Esophagus squamous epithelium (tissue), 5 donors: ENCODE measurements at regions not wholly inside any gene's neighbourhood (a gene's known extent, or its start where the extent isn't known, plus 50 kb on each side); places are given as distances from the start of the nearest gene placed in this dataset.
A peak's percentile ranks its signal among the peaks of the same experiment; 100 is the strongest.

Experiments used
- DNase-seq: peaks from one replicate; lab custom pipeline; 2025; lab: John Stamatoyannopoulos, UW
- H3K27ac ChIP-seq, 4 donors: fragments of 200-600 bp; sonication (generic); one replicate each; pipeline ENCODE4 v1.5.1; 2016 to 2019; ENCODE audit warnings: mild to moderate bottlenecking in 1 of 4
- H3K27me3 ChIP-seq, 4 donors: fragments of 200-600 bp; sonication (generic); 1 replicate in 3 of 4; 2 replicates in 1 of 4; pipeline versions ENCODE4 v1.5.1 to v1.6.0; 2017 to 2021; ENCODE audit warnings: antibody characterized with exemption in 1 of 4
- H3K36me3 ChIP-seq, 3 donors: fragments of 200-600 bp; sonication (generic); one replicate each; pipeline ENCODE4 v1.5.1; 2016 to 2019
- H3K4me1 ChIP-seq, 3 donors: fragments of 200-600 bp; sonication (generic); one replicate each; pipeline ENCODE4 v1.5.1; 2017 to 2019
- H3K4me3 ChIP-seq, 4 donors: fragments of 200-600 bp; sonication (generic); 1 replicate in 3 of 4; 2 replicates in 1 of 4; pipeline ENCODE4 v1.5.1; 2016 to 2019; ENCODE audit warnings: mild to moderate bottlenecking in 2 of 4, moderate library complexity in 1 of 4
- H3K9me3 ChIP-seq, 3 donors: fragments of 200-600 bp; sonication (generic); one replicate each; pipeline ENCODE4 v1.5.1; 2016 to 2019
- POLR2A ChIP-seq, 4 donors: fragments of 450-650 bp; IDR thresholded peaks; one replicate each; pipeline ENCODE4 v1.6.1; 2017; ENCODE audit warnings: antibody characterized with exemption in 4 of 4, mild to moderate bottlenecking in 4 of 4, moderate library complexity in 3 of 4
- WGBS, 2 donors: methylation state at CpG; one replicate each; pipeline ENCODE4 v1.1.5; 2018; 5-methylcytosine and 5-hydroxymethylcytosine counted together
- intact Hi-C: fragments of 100-400 bp; cut with DNase I; formaldehyde crosslinking; loops from one replicate; pipeline ENCODE4 v1.15.0; 2022
- TF ChIP-seq, protein P1 (sequence below), 6 experiments: fragments of 450-650 bp in 4 of 6; fragments of 200-600 bp in 2 of 6; sonication (generic) in 2 of 6; IDR thresholded peaks; one replicate each; pipeline ENCODE4 v1.5.1; 2016 to 2019; ENCODE audit warnings: antibody characterized with exemption in 6 of 6, mild to moderate bottlenecking in 4 of 6, moderate library complexity in 4 of 6
- donor health status: DM: yes; HTN: yes; CAD: no.

DNA sequence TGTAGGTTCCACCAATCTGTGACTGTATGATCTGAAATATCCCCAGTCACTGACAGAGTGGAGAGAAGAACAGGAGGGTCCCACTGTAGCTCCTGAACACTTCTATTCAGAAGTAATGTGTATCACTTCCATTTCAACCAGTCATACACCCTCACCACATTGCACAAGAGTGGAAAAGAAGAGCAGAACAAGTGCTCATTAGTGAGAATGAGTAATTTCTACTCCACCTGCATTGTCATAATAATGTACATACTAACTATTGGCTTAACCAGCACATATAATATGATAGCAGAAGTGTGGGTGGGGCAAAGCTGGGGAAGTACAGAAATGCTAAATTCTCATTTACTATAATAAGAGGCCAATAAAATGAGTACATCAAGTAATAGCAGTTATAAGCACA is 342.7 kb downstream of the LMO7 start:
- H3K27ac ChIP-seq = no peak overlapping the region
- H3K27me3 ChIP-seq = no peaks in the 10 kb centered on the region
- DNase-seq = no peak
- no peaks in the 10 kb centered on the region for H3K36me3 ChIP-seq
- intact Hi-C loops = no loop called here
- no peak overlapping the region for H3K4me3 ChIP-seq
- H3K4me1 ChIP-seq = no peaks in the 10 kb centered on the region
- TF ChIP-seq POLR2A (IDR thresholded peaks at IDR 0.05) = no peak
- TF ChIP-seq, protein P1, sequence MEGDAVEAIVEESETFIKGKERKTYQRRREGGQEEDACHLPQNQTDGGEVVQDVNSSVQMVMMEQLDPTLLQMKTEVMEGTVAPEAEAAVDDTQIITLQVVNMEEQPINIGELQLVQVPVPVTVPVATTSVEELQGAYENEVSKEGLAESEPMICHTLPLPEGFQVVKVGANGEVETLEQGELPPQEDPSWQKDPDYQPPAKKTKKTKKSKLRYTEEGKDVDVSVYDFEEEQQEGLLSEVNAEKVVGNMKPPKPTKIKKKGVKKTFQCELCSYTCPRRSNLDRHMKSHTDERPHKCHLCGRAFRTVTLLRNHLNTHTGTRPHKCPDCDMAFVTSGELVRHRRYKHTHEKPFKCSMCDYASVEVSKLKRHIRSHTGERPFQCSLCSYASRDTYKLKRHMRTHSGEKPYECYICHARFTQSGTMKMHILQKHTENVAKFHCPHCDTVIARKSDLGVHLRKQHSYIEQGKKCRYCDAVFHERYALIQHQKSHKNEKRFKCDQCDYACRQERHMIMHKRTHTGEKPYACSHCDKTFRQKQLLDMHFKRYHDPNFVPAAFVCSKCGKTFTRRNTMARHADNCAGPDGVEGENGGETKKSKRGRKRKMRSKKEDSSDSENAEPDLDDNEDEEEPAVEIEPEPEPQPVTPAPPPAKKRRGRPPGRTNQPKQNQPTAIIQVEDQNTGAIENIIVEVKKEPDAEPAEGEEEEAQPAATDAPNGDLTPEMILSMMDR (IDR thresholded peaks at IDR 0.05) = no peak
- no peaks in the 10 kb centered on the region for H3K9me3 ChIP-seq

DNA sequence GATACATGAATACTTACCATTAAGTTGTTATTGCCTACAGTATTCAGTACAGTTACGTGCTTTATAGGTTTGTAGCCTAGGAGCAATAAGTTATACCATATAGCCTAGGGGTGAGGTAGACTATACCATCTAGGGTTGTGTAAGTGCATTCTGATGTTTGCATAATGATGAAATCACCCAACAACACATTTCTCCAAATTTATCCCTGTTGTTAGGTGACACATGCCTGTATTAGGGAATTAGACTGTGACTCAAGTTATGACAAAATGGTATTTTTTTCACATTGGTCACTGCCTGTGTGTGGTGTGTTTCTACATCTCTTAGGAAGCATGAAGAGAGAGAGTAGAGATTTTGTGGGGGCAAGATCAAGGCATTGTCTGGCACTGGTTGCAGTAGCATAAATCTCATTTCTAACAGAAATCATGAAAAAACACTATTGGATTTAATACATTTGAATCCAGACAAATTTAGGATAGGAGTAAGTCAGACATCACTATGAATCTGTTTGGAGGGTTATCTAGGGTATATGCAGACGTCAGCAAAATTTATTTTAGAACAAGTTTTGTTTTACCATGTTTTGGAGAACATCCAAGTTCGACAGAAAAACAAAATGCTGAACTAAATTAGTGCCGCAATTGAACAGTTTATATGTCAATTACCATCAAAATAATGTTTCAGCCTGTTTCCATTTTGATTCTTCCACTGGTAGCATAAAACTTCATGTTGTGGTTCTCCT is 332.1 kb downstream of the LMO7 start:
- H3K9me3 ChIP-seq = no peaks in the 10 kb centered on the region
- 59% methylated on average over 4 of the region's 4 CpGs for WGBS, 2 donors
- no peak overlapping the region for H3K4me3 ChIP-seq
- DNase-seq = no peak
- no peaks in the 10 kb centered on the region for H3K27me3 ChIP-seq
- H3K36me3 ChIP-seq = no peaks in the 10 kb centered on the region
- H3K4me1 ChIP-seq = no peaks in the 10 kb centered on the region
- no peak overlapping the region for H3K27ac ChIP-seq
- intact Hi-C loops = no loop called here
- no peak for TF ChIP-seq POLR2A (IDR thresholded peaks at IDR 0.05)
- TF ChIP-seq, protein P1 (IDR thresholded peaks at IDR 0.05) = no peak

DNA sequence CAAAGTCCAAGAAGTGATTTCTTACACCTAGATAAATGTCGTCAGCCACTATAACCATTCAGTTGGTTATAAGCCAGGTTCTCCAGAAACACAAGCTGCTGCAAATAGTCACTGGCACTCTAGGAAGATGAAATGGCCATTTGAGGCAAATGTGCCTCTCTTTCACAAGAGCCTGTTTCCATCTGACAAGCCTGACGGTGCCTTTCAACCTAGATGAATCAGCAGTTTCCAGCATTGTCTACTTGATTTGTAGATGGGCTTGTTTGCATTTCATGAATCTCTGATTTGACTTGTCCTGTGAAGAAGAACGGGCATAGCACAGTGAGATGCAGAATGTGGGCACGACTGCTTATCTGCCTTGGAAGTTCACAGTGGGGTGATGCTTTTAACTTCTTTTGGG is 327.2 kb downstream of the LMO7 start:
- no peak for DNase-seq
- Histone ChIP-seq H3K36me3 (no peaks in the 10 kb centered on the region), H3K4me1 (no peaks in the 10 kb centered on the region), H3K4me3 (no peak overlapping the region), H3K27ac (no peak overlapping the region), H3K9me3 (no peaks in the 10 kb centered on the region), H3K27me3 (no peaks in the 10 kb centered on the region)
- intact Hi-C loops = no loop called here
- 45 to 48% methylated on average over 4 of the region's 4 CpGs for WGBS, 2 donors
- TF ChIP-seq POLR2A (IDR thresholded peaks at IDR 0.05) = no peak
- TF ChIP-seq, protein P1 (IDR thresholded peaks at IDR 0.05) = no peak

DNA sequence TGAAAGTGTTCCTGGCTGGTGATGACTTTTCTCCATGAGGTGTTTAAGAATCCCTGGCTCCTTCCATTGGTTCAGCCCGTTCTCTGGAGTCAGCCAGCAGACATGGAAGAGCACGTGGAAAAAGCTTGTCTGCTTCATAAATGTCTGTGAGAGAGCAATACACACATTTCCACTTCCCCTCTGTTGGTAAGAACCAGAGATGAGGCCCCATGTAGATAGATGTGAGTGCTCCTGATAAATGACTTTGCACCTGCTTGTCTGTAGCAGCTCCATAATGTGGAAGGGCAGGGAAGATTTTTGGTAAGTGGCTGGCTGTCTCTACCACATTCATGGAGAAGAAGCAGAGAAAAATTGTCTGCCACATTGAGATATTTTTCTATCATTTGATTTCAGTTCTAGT is 325.8 kb downstream of the LMO7 start:
- H3K27ac ChIP-seq = peak overlapping the region in 2 of 4 donors; percentile 6 to 22
- TF ChIP-seq, protein P1 (IDR thresholded peaks at IDR 0.05) = no peak
- no peak for TF ChIP-seq POLR2A (IDR thresholded peaks at IDR 0.05)
- no peak overlapping the region for H3K4me3 ChIP-seq
- WGBS, 2 donors = 57 to 79% methylated on average over 2 of the region's 2 CpGs
- H3K27me3 ChIP-seq = no peaks in the 10 kb centered on the region
- no peaks in the 10 kb centered on the region for H3K4me1 ChIP-seq
- no peak for DNase-seq
- H3K9me3 ChIP-seq = no peaks in the 10 kb centered on the region
- H3K36me3 ChIP-seq = no peaks in the 10 kb centered on the region
- intact Hi-C loops = no loop called here

DNA sequence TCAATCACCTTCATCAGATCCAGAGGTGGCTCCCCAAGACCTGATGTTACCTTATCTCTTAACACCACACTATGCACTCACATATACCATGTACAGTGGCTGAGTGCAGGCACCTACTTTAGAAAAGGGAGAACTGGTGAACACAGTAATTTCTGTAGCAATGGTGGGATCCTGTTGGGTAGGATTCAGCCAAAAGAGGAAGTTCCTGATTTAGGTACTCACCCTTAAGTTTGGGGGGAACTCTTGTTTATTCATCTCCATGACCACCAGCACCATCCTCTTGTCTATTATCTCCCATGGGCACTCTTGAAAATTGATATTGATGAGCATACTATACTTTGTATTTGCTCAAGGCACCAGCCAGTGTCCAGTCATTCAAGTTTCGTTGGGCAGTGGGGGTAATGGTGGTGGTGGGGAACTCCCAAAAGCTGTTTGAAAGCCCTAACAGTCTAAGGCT is 324.4 kb downstream of the LMO7 start:
- intact Hi-C loops = no loop called here
- H3K9me3 ChIP-seq = no peaks in the 10 kb centered on the region
- H3K36me3 ChIP-seq = no peaks in the 10 kb centered on the region
- H3K4me3 ChIP-seq = no peak overlapping the region
- H3K4me1 ChIP-seq = no peaks in the 10 kb centered on the region
- TF ChIP-seq POLR2A (IDR thresholded peaks at IDR 0.05) = no peak
- TF ChIP-seq, protein P1 (IDR thresholded peaks at IDR 0.05) = no peak
- peak overlapping the region in 2 of 4 donors; percentile 16 to 36 for H3K27ac ChIP-seq
- DNase-seq = no peak
- no peaks in the 10 kb centered on the region for H3K27me3 ChIP-seq
- 53% methylated on average over 1 of the region's 1 CpG; no CpG with 5 or more reads in 1 of the 2 donors for WGBS, 2 donors
